Inflammatory macrophage (primary cell): ENCODE measurements at regions not wholly inside any gene's neighbourhood (a gene's known extent, or its start where the extent isn't known, plus 50 kb on each side); places are given as distances from the start of the nearest gene placed in this dataset.

Source experiments
- DNase-seq, 2 donors: peaks; one replicate each; pipeline ENCODE4 v3.0.0-alpha.2; 2020 to 2022

DNA sequence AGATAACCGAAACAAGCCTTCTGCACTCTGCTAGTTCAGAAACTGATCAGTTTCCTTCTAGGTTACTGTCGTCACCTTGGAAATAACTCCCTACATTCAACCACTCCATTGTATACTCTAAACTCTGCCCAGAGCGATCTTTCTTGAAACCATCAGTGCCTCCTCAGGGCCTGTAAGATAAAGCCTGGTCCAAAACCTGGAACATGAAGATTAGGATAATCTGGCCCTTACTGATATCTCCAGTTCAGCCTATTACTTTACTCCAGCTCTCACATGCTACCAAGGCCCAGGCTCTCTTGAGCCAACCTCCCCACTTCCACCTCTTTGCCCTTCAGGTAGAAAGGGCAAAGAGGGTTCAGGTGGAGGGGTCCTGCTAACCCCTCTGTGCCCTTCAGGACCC lies 125.3 kb upstream of the RXFP2 start:
- DNase-seq, result no peak

DNA sequence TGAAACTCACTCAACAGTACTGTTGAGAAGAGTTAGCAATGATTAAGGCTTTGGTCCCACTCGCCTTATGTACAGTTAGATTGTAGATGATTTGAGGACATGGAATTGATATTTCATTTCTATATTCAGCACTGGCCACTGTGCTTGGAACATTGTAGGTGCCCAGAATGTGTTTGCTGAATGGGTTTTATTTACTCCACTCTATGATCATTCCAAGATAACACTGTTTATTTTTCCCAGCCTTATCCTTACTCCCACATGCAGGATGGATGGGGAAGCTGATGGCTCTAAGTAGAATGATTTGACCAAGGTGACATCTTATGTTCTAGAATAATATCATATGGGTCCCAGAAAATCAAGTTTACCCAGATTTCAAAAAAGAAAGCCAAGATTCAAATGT lies 124.6 kb upstream of the RXFP2 start:
- DNase-seq, result no peak

DNA sequence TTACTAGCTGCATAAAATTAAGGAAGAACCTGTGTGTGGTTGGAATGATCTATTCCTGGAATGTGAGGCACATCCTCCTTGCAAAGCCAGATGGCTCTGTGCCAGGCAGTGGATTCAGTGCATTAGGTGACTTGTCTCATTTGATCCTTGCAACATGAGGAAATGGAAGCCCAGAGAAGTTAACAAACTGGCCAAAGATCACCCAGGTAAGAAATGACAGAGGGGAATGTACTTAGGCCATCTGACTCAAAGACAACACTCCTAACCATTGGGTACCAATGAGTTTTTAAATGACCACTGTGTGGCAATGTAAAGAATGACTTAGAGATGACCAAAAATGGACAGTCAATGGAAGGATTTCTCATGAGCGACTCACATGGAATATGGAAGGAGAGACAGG lies 114.2 kb upstream of the RXFP2 start:
- DNase-seq, result no peak

DNA sequence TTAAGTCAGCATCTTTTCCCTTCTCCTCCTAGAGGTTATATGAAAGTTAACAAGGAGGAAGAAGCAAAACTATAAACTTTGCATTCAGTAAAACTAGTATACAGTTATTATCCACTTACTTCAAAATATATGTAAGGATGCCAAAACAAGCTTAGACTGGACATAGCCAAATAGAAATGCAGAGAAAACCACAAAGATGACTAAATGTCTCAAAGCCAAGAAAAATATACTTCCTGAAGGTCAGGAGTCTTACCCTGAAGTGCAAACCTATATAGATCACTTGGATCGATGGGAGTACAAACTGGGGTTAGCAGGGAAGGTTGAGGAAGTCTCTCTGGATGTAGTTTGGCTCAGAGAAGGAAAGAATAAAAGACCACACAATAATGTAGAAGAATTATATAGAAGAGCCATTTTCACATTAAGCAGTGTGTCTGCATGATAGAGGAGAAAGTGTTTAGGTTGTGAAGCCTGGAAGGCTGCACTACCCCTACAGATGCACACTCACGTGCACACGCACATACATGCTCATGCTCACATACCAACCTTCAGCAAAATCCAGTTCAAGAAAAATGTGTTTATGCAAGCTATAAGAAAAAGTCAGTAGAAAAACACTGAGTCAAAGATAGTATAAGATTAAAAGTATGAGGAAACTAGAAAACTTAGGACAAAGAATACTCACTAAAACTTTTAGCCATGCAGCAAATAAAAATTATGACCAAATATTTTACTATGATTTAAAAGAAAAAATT lies 112.1 kb upstream of the RXFP2 start:
- DNase-seq, result no peak

DNA sequence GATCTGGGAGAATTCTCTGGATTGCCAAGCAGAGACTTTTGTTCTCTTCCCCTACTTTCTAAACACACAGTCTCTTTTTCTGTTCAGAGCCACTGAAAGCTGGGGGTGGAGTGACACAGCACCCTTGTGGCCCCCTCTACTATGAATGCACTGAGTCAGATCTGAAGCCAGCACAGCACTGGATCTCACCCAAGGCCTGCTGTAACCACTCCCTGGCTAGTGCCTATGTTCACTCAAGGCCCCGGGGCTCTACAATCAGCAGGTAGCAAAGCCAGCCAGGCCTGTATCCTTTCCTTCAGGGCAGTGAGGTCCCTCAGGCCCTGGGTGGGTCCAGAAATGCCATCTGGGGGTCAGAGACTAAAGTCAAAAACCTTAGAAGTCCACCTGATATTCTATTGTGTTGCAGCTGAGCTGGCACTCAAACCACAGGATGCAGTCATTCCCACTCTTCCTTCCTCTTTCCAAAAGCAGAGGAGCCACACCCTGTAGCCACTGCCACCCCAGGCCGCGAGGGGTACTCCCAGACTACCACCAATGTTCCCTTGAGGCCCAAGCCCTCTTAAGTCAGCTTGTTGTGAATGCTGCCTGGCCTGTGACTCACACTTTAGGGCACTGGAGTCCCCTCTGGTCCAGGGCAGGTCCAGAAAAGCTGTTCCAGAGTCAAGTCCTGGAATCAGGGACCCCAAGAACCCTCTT lies 110.1 kb upstream of the RXFP2 start:
- peak; percentile 49 to 75 for DNase-seq

DNA sequence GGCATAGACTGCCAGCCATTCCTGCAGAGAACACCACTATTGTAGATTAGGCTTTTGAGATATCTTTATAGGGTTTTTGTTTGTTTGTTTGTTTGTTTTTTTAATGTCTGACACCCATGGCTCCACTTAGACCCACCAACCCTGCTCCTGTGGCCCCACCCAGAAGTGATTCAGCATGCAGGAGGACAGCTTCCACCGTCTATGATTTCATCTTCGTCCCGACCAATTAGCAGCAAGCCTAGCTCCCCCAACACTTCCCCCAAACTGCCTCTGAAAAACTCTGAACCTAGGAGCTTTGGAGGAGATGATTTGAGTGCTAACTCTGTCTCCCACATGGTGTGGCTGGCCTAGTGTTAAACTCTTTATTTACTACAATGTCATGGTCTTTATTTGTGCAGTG lies 108.3 kb upstream of the RXFP2 start:
- DNase-seq, result peak; percentile 4 to 18

DNA sequence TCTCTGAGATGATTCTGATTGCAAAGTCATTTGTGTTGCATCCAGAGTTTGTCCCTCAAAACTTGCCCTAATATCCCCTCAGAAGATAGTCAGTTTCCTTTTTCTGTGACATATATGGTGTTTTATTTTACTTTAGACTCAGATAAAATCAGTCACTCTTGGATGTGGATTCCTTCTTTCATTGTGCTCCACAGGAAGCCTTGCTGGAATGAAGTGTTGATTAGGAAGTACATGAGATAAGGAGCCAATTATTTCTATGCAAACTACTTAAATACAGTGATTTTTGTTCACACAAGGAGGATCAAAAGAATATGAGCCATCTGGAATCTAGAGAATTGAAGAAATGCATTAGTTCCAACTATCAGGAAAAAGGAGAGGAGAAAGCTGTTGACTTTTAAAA lies 107.6 kb upstream of the RXFP2 start:
- no peak for DNase-seq

DNA sequence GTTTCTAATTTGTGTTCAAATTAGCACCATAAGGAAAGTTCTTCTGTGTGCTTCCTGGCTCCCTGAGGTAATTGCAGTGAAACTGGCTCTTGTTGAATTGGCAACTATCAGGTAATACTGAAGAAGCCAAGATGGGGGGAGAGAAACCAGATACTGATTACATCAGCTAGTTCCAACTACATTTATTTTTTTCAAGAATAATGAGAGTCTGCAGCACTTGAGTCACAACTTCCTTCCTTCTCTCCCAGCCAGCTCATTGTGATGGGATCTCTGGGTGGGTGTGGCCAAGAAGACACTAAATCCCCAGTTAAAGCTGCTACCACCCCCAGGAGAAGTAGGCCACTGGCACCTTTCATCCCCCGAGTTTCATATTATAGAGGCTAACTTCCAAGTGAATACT lies 100.7 kb upstream of the RXFP2 start:
- peak; percentile 1 to 31 for DNase-seq

DNA sequence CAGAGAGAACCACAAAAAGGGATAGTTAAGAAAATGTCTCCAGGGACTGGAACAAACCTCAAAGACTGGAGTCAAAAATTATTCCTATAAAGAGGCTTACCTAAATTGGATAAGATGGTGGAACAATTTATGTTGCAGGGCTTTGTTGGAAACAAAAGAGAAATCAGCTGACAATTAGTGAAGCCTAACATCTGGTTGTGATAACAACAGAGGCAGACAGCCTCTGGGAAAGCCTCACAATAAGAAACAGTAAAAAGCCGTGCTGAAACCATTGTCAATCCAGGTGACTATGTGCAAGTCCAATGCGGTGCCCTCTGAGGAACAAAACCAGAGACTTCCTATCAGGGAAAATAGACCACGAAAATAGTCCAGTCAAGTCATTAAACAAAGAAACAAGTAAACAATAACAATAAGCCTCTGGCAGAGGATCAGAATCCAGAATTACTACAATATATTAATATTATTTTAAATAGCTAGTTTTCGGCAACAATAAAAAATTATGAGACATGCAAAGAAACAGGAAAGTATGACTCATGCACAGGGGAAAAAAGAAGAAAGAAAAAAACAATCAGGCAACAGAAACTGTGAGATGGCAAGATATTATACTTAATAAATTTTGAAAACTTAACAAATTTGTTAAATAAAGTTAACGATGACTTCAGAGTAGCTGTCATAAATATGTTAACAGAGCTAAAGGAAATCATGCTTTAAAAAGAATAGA lies 99.7 kb upstream of the RXFP2 start:
- no peak for DNase-seq

DNA sequence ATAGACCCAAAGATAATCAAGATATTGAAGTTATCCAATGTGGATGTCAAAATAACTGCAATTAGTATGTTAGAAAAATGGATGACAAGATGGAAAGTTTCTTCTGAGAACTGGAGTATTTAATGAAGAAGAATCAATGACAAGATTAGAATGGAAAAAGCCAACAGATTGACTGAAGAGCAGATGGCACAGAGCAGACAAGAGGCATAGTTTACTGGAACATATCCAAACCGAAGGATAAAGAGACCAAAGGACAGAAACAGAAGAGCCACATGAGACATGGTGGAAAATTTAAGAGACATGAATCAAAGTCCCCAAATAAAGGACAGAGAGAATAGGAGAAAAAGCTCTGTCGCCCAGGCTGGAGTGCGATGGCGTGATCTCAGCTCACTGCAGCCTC lies 89.6 kb upstream of the RXFP2 start:
- DNase-seq, result no peak

DNA sequence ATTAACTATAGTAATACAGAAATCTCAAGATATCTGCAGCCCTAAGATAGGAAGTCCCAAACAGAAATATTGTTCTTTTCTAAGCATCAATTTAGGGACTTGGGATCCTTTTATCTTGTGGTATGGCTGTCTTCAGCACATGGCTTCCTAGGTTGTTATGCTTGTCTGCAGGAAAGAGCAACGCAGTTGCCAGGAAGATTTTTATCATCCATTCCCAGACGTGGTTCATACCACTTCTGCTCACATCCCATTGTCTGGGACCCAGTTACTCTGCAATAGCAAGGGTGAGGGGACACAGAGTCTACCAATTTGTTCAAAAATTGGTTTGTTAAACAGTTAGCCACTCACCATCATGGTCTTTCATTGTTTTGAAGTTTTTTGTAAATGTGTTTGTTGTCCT lies 85.6 kb upstream of the RXFP2 start:
- no peak for DNase-seq

DNA sequence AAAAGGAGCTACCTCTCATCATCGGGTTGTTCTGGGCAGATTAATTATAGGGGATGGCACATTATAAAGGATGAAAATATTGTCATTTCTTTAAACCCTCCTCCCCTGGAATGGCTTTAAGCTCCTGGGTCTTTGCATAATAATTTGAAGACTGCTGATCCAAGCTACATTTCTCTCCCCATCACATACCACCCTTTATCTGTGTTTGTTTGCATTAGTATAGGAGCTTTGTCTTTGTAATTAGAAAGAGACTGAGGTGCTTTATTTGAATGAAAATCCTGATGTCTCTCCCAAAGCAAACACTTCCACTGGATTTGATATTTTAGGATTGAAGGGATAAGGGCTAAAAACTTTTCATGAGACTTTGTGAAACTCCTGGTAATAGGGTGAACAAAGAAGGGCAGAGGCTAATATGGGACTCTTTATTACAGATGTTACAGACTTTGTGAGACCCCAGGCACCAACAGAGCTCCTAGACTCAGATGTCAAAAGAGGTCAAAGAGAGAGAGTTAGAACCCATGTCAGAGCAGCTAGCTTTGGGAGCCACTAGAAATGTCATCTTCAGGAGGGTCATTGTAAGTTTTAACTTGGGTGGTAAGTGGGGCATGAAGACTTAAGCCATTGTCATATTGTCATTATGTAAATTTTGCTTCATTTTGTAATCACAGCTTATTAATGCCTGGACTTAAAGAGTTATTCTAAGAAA lies 75.3 kb upstream of the RXFP2 start:
- no peak for DNase-seq

DNA sequence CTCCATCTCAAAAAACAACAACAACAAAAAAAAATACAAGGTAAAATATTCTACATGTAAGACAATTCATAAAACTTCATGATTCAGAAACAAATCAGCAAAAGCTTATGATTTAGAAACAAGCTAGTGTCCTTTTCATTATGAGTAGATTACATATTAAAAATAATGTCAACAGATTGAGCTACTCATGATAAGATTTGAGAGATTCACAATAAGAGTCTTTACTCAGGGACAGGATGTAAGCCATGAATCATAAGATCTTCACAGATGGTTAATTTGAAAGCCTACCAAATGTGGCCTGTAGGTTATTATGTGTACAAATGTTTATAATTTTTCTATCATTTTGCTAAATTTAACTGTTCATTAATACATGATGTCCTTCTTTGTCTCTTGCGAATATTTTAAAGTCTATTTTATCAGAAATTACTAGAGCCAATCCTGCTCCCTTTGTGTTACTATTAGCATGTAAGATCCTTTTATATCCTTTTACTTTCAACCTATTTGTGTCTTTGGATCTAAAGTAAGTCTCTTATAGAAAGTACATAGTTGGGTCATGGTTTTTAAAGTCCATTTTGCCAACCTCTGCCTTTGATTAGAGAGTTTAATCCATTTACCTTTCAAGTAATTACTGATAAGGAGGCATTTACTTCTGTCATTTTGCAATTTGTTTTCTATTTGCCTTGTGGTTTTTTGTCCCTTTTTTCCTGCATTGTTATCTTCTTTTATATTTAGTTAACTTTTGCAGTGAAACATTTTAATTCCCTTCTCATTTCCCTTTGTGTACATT lies 68.3 kb upstream of the RXFP2 start:
- no peak for DNase-seq

DNA sequence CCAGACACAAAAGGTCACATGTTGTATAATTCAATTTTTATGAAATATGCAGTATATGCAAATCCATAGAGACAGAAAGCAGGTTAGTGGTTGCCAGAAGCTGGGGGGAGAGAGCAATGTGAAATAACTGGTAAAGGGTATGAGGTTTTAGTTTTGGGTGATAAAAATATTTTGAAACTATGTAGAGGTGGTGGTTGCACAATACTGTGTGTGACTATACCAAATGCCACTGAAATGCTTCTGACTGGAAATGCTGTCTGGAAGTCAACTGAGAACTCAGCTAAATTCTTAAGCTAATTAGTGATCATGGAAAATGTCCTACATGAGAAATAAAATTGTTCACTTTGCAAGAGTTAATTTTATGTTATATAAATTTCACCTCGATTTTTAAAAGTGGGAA lies 65.3 kb upstream of the RXFP2 start:
- DNase-seq, result no peak

DNA sequence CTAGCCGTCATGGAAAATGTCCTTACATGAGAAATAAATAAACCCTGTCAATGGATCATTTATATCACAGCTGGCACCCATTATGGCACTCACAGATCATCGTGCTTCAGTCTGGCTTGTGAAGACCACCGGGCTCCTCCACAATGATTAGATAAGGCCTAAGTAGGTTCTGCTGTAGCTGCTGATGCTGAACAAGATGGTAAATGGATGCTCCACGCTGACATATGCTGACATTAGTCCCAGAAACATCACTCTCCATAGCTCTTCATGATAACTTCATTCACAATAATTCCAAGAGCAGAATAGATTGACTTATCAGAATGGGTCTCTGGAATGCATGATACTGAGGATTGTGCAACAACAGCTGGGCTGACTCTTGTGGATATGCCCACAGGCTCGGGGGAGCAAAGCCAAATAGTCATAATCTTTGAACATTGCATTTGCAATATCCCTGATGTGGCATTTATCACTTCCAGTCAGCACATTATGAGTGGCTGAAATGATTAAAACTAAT lies 63.8 kb upstream of the RXFP2 start:
- DNase-seq, result no peak

DNA sequence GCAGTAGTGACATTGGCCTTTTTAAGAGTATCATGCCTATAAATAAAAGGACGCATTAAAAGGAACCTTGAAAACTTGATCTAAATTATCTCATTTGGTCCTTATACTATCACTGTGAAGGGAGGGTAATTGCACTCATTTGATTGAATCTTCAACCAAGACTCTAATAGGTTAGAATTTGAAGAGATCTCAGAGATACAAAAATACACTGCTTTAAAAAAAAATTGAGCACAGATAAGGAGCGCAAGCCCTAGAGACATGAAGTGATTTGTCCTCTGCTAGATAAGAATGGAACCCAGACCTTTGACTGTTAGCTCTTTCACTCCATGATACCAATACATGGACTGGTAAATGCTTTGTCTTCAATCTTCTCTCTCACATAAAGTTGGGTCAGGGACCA lies 58.2 kb upstream of the RXFP2 start:
- no peak for DNase-seq

DNA sequence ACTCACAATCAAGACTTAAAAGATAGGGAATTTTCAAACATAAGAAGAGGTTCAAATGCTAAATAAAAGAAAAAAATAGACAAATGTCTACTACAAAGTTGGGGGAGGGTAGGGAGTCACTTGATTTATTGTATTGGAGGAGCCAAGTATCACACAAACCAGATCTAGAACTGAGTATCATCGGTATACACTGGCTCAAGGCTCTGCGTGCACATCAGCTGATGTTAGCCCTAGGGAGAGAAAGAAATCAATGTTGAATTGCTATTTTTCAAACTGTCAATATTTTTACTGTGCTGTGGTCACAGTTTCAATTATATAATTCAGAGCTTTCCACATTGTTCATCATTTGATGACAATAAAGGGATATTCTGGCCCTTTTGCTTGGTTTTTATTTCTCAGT lies 54.9 kb upstream of the RXFP2 start:
- no peak for DNase-seq

DNA sequence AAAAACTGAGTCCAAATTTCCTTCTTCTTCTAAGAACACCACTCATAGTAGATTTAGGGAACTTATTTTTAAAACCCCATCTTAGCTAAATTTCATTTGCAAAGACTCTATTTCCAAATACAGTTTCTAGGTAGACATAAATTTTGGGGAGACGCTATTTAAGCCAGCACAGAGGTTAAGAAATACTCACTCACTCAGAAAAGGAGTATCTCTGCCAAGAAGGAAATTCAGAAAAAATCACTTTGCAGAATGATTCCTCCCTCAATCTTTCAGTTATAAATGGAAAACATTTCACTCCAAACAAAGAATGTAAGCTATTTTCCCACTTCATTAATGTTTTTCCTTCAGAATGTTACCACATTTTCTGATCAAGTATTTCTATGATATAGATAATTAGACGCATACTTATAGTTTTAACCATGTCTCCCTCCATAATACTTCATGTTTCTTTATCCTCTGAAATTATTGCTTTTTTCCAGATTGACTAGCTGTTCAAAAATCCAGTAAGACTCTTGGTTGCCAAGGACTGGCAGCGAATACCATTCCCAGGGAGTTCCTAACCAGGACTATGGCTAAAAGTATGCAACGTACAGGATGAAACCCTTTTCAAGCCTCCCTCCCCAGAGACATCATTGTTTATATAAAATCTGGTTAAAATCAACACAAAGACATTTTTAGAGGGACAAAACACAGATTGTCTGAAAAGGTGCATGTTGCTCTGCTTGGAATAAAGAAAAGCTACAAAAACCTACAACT lies 52.5 kb upstream of the RXFP2 start:
- DNase-seq, result no peak
